ENCODE measurements at regions not wholly inside any gene's neighbourhood (a gene's known extent, or its start where the extent isn't known, plus 50 kb on each side); places are given as distances from the start of the nearest gene placed in this dataset.

GRCh38 chr11:10943968-10944367 lies 86.1 kb upstream of the ZBED5 start (continued):
- TF ChIP-seq CUX1 (IDR thresholded peaks at IDR 0.05; ENCODE audit: insufficient replicate concordance, low read depth, low read length): no peak
- TF ChIP-seq HDAC2 (IDR thresholded peaks at IDR 0.05): no peak
- no peak for TF ChIP-seq IRF3 (IDR thresholded peaks at IDR 0.05)
- no peak for TF ChIP-seq ESRRA (IDR thresholded peaks at IDR 0.05; ENCODE audit: low read length)
- TF ChIP-seq FOXM1 (IDR thresholded peaks at IDR 0.05; ENCODE audit: low read depth, low read length): no peak
- no peak for TF ChIP-seq E2F4 (IDR thresholded peaks at IDR 0.05; ENCODE audit: low read depth, low read length)
